SH-SY5Y (cell line): ENCODE measurements at regions not wholly inside any gene's neighbourhood (a gene's known extent, or its start where the extent isn't known, plus 50 kb on each side); places are given as distances from the start of the nearest gene placed in this dataset.

Experiments used
- GATA2 ChIP-seq: IDR thresholded peaks from 2 replicates; pipeline ENCODE4 v1.6.1; 2011; ENCODE audit warnings: mild to moderate bottlenecking, low read depth, low read length
- GATA3 ChIP-seq: IDR thresholded peaks from 2 replicates; pipeline ENCODE4 v1.6.1; 2011; ENCODE audit warnings: low read depth, mild to moderate bottlenecking, low read length, moderate library complexity

DNA sequence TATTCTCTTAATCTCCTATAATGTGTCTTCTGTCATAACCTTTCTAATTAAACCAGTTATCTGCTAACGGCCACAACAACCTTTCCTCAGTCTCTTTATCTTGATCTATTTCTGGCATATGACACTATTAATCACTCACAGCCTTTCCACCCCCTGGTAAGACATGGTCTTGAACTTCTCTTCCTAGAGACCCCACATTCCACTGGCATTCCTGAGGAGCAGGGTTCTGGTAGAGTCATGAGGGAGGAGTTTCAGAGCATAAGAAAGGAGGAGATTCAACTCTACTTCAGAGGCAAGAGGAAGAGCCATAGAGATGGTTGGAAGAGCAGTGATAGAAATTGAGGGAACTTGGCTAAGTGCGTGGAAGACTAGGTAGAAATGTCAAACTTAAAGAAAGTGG, 325.6 kb downstream of the BLID start:
- TF ChIP-seq GATA2, result no peak
- no peak for TF ChIP-seq GATA3
